Glutamatergic neuron (in vitro differentiated cells): ENCODE measurements at regions not wholly inside any gene's neighbourhood (a gene's known extent, or its start where the extent isn't known, plus 50 kb on each side); places are given as distances from the start of the nearest gene placed in this dataset.

Experiments used
- DNase-seq: peaks from one replicate; pipeline ENCODE4 v3.0.0; 2022
- H3K27ac Mint-ChIP-seq: one replicate; pipeline ENCODE4 v1.8.0; 2020; ENCODE audit warnings: mild to moderate bottlenecking, mixed read lengths, inconsistent platforms; ENCODE audit not compliant: unreplicated experiment
- H3K27me3 Mint-ChIP-seq: one replicate; pipeline ENCODE4 v1.8.0; 2020; ENCODE audit warnings: mild to moderate bottlenecking, moderate library complexity, mixed read lengths, inconsistent platforms; ENCODE audit not compliant: unreplicated experiment
- H3K36me3 Mint-ChIP-seq: one replicate; pipeline ENCODE4 v1.8.0; 2020; ENCODE audit warnings: mild to moderate bottlenecking, mixed read lengths, inconsistent platforms; ENCODE audit not compliant: unreplicated experiment
- H3K4me1 Mint-ChIP-seq: one replicate; pipeline ENCODE4 v1.8.0; 2020; ENCODE audit warnings: mild to moderate bottlenecking, low read depth, mixed read lengths, inconsistent platforms; ENCODE audit not compliant: unreplicated experiment
- H3K4me3 Mint-ChIP-seq: one replicate; pipeline ENCODE4 v1.8.0; 2020; ENCODE audit warnings: mild to moderate bottlenecking, mixed read lengths, inconsistent platforms; ENCODE audit not compliant: unreplicated experiment
- H3K9me3 Mint-ChIP-seq: one replicate; pipeline ENCODE4 v1.8.0; 2020; ENCODE audit warnings: mild to moderate bottlenecking, moderate library complexity, mixed read lengths, inconsistent platforms; ENCODE audit not compliant: unreplicated experiment
- CTCF ChIP-seq: fragments of 200-600 bp; sonication (generic); IDR thresholded peaks from one replicate; pipeline ENCODE4 v1.5.0; 2021; ENCODE audit not compliant: partially characterized antibody, unreplicated experiment

- no peaks in the 10 kb centered on the region for H3K9me3 Mint-ChIP-seq
- no peaks in the 10 kb centered on the region for H3K27me3 Mint-ChIP-seq
- TF ChIP-seq CTCF: no peak
- H3K4me1 Mint-ChIP-seq: no peaks in the 10 kb centered on the region
- no peaks in the 10 kb centered on the region for H3K36me3 Mint-ChIP-seq
- DNase-seq: no peak
- no peak overlapping the region for H3K4me3 Mint-ChIP-seq
- no peak overlapping the region for H3K27ac Mint-ChIP-seq
Measured at GRCh38 chr3:24604215-24604614, 109.6 kb upstream of the THRB start.

- Mint-ChIP-seq H3K4me3 (no peak overlapping the region), H3K4me1 (no peaks in the 10 kb centered on the region), H3K27me3 (no peaks in the 10 kb centered on the region), H3K9me3 (no peaks in the 10 kb centered on the region), H3K27ac (no peak overlapping the region), H3K36me3 (no peaks in the 10 kb centered on the region)
- TF ChIP-seq CTCF: no peak
- no peak for DNase-seq
Measured at GRCh38 chr3:24605511-24606028, 110.9 kb upstream of the THRB start.

- Mint-ChIP-seq H3K4me1 (no peaks in the 10 kb centered on the region), H3K36me3 (no peaks in the 10 kb centered on the region), H3K9me3 (no peaks in the 10 kb centered on the region), H3K4me3 (no peak overlapping the region), H3K27me3 (no peaks in the 10 kb centered on the region), H3K27ac (no peak overlapping the region)
- TF ChIP-seq CTCF: no peak
- DNase-seq: no peak
Measured at GRCh38 chr3:24607281-24607680, 112.6 kb upstream of the THRB start.

GRCh38 chr3:24608701-24609390 is 114.2 kb upstream of the THRB start:
- no peak overlapping the region for H3K27ac Mint-ChIP-seq
- no peaks in the 10 kb centered on the region for H3K36me3 Mint-ChIP-seq
- no peaks in the 10 kb centered on the region for H3K4me1 Mint-ChIP-seq
- no peaks in the 10 kb centered on the region for H3K27me3 Mint-ChIP-seq
- H3K4me3 Mint-ChIP-seq: no peak overlapping the region
- no peaks in the 10 kb centered on the region for H3K9me3 Mint-ChIP-seq
- no peak for TF ChIP-seq CTCF
- no peak for DNase-seq

- Mint-ChIP-seq H3K9me3 (no peaks in the 10 kb centered on the region), H3K4me1 (no peaks in the 10 kb centered on the region), H3K27me3 (no peaks in the 10 kb centered on the region), H3K36me3 (no peaks in the 10 kb centered on the region), H3K4me3 (no peak overlapping the region), H3K27ac (no peak overlapping the region)
- TF ChIP-seq CTCF: no peak
- no peak for DNase-seq
Measured at GRCh38 chr3:24614359-24614758, 119.7 kb upstream of the THRB start.
